ENCODE measurements at regions not wholly inside any gene's neighbourhood (a gene's known extent, or its start where the extent isn't known, plus 50 kb on each side); places are given as distances from the start of the nearest gene placed in this dataset.
A peak's percentile ranks its signal among the peaks of the same experiment; 100 is the strongest.

GRCh38 chr11:128098781-128099180 is 488.6 kb downstream of the ETS1 start:
- DNase-seq (ENCODE audit: low read depth), result peak; percentile 34
- Histone ChIP-seq H3K27me3 (ENCODE audit: control insufficient read depth, insufficient read depth, low read length) (no peaks in the 10 kb centered on the region), H3K36me3 (ENCODE audit: control insufficient read depth, insufficient read depth, low read length) (peaks cover 1% of the 10 kb centered on the region), H3K4me3 (ENCODE audit: low read depth, low read length) (no peak overlapping the region)
- no peak for FAIRE-seq
- no peak for TF ChIP-seq CTCF (IDR thresholded peaks at IDR 0.05; ENCODE audit: insufficient read depth, low read length, severe bottlenecking)

GRCh38 chr11:128095466-128095981 is 491.8 kb downstream of the ETS1 start:
- no peaks in the 10 kb centered on the region for H3K36me3 ChIP-seq (ENCODE audit: control insufficient read depth, insufficient read depth, low read length)
- peak overlapping the region; percentile 35 for H3K4me3 ChIP-seq (ENCODE audit: low read depth, low read length)
- peak; percentile 34 for TF ChIP-seq CTCF (IDR thresholded peaks at IDR 0.05; ENCODE audit: insufficient read depth, low read length, severe bottlenecking)
- FAIRE-seq (no peak), DNase-seq (ENCODE audit: low read depth) (peak; percentile 100)
- no peaks in the 10 kb centered on the region for H3K27me3 ChIP-seq (ENCODE audit: control insufficient read depth, insufficient read depth, low read length)

GRCh38 chr11:128093689-128094088 is 493.7 kb downstream of the ETS1 start:
- no peak for FAIRE-seq
- H3K27me3 ChIP-seq (ENCODE audit: control insufficient read depth, insufficient read depth, low read length), result no peaks in the 10 kb centered on the region
- no peak overlapping the region for H3K4me3 ChIP-seq (ENCODE audit: low read depth, low read length)
- no peak for TF ChIP-seq CTCF (IDR thresholded peaks at IDR 0.05; ENCODE audit: insufficient read depth, low read length, severe bottlenecking)
- H3K36me3 ChIP-seq (ENCODE audit: control insufficient read depth, insufficient read depth, low read length), result no peaks in the 10 kb centered on the region
- DNase-seq (ENCODE audit: low read depth), result no peak

- Histone ChIP-seq H3K36me3 (ENCODE audit: control insufficient read depth, insufficient read depth, low read length) (no peaks in the 10 kb centered on the region), H3K27me3 (ENCODE audit: control insufficient read depth, insufficient read depth, low read length) (no peaks in the 10 kb centered on the region), H3K4me3 (ENCODE audit: low read depth, low read length) (no peak overlapping the region)
- no peak for TF ChIP-seq CTCF (IDR thresholded peaks at IDR 0.05; ENCODE audit: insufficient read depth, low read length, severe bottlenecking)
- DNase-seq (ENCODE audit: low read depth) (no peak), FAIRE-seq (no peak)
Measured at GRCh38 chr11:128089962-128090361, 497.4 kb downstream of the ETS1 start.

GRCh38 chr11:128086794-128087193 is 500.6 kb downstream of the ETS1 start:
- FAIRE-seq (no peak), DNase-seq (ENCODE audit: low read depth) (no peak)
- no peak for TF ChIP-seq CTCF (IDR thresholded peaks at IDR 0.05; ENCODE audit: insufficient read depth, low read length, severe bottlenecking)

GRCh38 chr11:128085276-128085675 is 502.1 kb downstream of the ETS1 start:
- TF ChIP-seq CTCF (IDR thresholded peaks at IDR 0.05; ENCODE audit: insufficient read depth, low read length, severe bottlenecking), result no peak
- no peaks in the 10 kb centered on the region for H3K36me3 ChIP-seq (ENCODE audit: control insufficient read depth, insufficient read depth, low read length)
- DNase-seq (ENCODE audit: low read depth) (no peak), FAIRE-seq (no peak)
- H3K27me3 ChIP-seq (ENCODE audit: control insufficient read depth, insufficient read depth, low read length), result no peaks in the 10 kb centered on the region
- H3K4me3 ChIP-seq (ENCODE audit: low read depth, low read length), result no peak overlapping the region

More at GRCh38 chr11:128086794-128087193, 500.6 kb downstream of the ETS1 start:
- Histone ChIP-seq H3K27me3 (ENCODE audit: control insufficient read depth, insufficient read depth, low read length) (no peaks in the 10 kb centered on the region), H3K4me3 (ENCODE audit: low read depth, low read length) (no peak overlapping the region), H3K36me3 (ENCODE audit: control insufficient read depth, insufficient read depth, low read length) (no peaks in the 10 kb centered on the region)

Data from bronchial epithelial cell (primary cell).